ENCODE measurements at regions not wholly inside any gene's neighbourhood (a gene's known extent, or its start where the extent isn't known, plus 50 kb on each side); places are given as distances from the start of the nearest gene placed in this dataset.

- TF ChIP-seq ZBTB11 (CRISPR knock-in tag; IDR thresholded peaks at IDR 0.05) (no peak), CREB3L1 (IDR thresholded peaks at IDR 0.05; ENCODE audit: borderline replicate concordance, low read depth) (no peak), MEIS2 (IDR thresholded peaks at IDR 0.05; ENCODE audit: partially characterized antibody) (no peak), KAT7 (CRISPR knock-in tag; IDR thresholded peaks at IDR 0.05; ENCODE audit: borderline replicate concordance) (no peak), ZC3H8 (IDR thresholded peaks at IDR 0.05) (no peak), ZNF717 (CRISPR knock-in tag; IDR thresholded peaks at IDR 0.05) (no peak), ELF4 (CRISPR knock-in tag; IDR thresholded peaks at IDR 0.05) (no peak), CTBP1 (IDR thresholded peaks at IDR 0.05; ENCODE audit: borderline replicate concordance) (no peak), E4F1 (CRISPR knock-in tag; IDR thresholded peaks at IDR 0.05; ENCODE audit: borderline replicate concordance) (no peak)
These were observed 314.5 kb upstream of the RGPD4 start (continued) for GRCh38 chr2:107511970-107512789.

Measured in K562 (cell line).